ENCODE measurements at regions not wholly inside any gene's neighbourhood (a gene's known extent, or its start where the extent isn't known, plus 50 kb on each side); places are given as distances from the start of the nearest gene placed in this dataset.
"Not testable (repeated sequence)": the region's sequence is repeated elsewhere in the genome, so short reads cannot be mapped to it uniquely, and the experiment has no call there.

- H3K4me3 Mint-ChIP-seq: no peak overlapping the region
- no peaks in the 10 kb centered on the region for H3K27me3 Mint-ChIP-seq
- CTCF ChIA-PET: no interaction called here
- H3K4me1 Mint-ChIP-seq: peaks cover 2% of the 10 kb centered on the region
- H3K9me3 Mint-ChIP-seq (ENCODE audit: low read depth): no peaks in the 10 kb centered on the region
- no peaks in the 10 kb centered on the region for H3K36me3 Mint-ChIP-seq
- DNase-seq: no peak
- ATAC-seq: no peak
- no peak overlapping the region for H3K27ac Mint-ChIP-seq
Observed at GRCh38 chr5:83404182-83404716, 67.3 kb upstream of the VCAN start.

- CTCF ChIA-PET: no interaction called here
Observed at GRCh38 chr5:83405662-83406061, 65.9 kb upstream of the VCAN start.

DNA sequence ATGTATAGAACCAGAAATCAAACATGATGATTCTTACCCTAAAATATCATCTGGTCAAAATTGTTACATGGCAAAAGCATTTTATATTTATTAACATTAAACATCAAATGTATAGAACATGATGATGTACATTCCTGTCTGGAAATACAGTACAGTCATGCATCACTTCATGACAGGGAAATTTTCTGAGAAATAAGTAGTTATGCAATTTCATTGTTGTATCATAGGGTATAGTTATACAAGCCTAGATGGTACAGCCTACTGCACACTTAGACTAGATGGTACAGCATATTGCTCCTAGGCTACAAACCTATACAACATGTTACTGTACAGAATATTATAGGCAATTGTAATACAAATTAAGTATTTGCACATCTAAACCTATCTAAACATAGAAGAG is 64.6 kb upstream of the VCAN start:
- Mint-ChIP-seq H3K4me1 (no peaks in the 10 kb centered on the region), H3K9me3 (ENCODE audit: low read depth) (no peaks in the 10 kb centered on the region), H3K27ac (no peak overlapping the region), H3K4me3 (no peak overlapping the region), H3K36me3 (no peaks in the 10 kb centered on the region), H3K27me3 (no peaks in the 10 kb centered on the region)
- CTCF ChIA-PET: no interaction called here
- DNase-seq: no peak
- ATAC-seq: no peak

More at GRCh38 chr5:83405662-83406061, 65.9 kb upstream of the VCAN start:
- H3K9me3 Mint-ChIP-seq (ENCODE audit: low read depth): no peaks in the 10 kb centered on the region
- H3K4me1 Mint-ChIP-seq: peaks cover 2% of the 10 kb centered on the region
- H3K36me3 Mint-ChIP-seq: no peaks in the 10 kb centered on the region
- H3K27me3 Mint-ChIP-seq: no peaks in the 10 kb centered on the region
- no peak overlapping the region for H3K27ac Mint-ChIP-seq
- no peak overlapping the region for H3K4me3 Mint-ChIP-seq
- no peak for ATAC-seq
- DNase-seq: no peak

DNA sequence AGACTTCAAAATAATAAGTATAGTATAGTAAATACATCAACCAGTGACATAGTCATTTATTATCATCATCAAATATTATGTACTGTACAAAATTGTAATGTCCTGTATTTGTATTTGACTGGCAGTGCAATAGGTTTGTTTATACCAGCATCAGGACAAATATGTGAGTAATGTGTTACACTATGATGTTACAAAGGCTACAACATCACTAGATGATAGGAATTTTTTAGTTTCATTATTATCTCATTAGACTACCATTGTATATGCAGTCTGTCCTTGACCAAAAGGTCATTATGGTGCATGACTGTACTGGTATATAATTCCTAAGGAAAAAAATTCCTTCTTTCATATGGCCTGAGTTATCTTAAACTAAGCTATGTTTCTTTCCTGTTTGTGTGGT is 63.6 kb upstream of the VCAN start:
- Mint-ChIP-seq H3K4me3 (no peak overlapping the region), H3K36me3 (no peaks in the 10 kb centered on the region), H3K27me3 (no peaks in the 10 kb centered on the region), H3K9me3 (ENCODE audit: low read depth) (no peaks in the 10 kb centered on the region), H3K27ac (no peak overlapping the region), H3K4me1 (no peaks in the 10 kb centered on the region)
- CTCF ChIA-PET: no interaction called here
- DNase-seq: no peak
- ATAC-seq: no peak

GRCh38 chr5:83408719-83409118 is 62.8 kb upstream of the VCAN start:
- CTCF ChIA-PET: no interaction called here
- H3K27ac Mint-ChIP-seq: no peak overlapping the region
- H3K4me3 Mint-ChIP-seq: no peak overlapping the region
- H3K9me3 Mint-ChIP-seq (ENCODE audit: low read depth): no peaks in the 10 kb centered on the region
- ATAC-seq: no peak
- no peaks in the 10 kb centered on the region for H3K36me3 Mint-ChIP-seq
- H3K4me1 Mint-ChIP-seq: no peaks in the 10 kb centered on the region
- DNase-seq: no peak
- no peaks in the 10 kb centered on the region for H3K27me3 Mint-ChIP-seq

DNA sequence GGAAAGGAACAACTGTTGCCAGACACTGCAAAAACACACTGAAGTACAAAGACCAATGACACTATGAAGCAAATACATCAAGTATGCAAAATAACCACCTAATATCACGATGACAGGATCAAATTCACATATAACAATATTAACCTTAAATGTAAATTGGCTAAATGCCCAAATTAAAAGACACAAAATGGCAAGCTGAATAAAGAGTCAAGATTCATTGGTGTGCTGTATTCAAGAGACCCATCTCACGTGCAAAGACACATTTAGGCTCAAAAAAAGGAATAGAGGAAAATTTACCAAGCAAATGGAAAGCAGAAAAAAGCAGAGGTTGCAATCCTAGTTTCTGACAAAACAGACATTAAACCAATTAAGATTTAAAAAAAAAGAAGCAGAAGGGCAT is 61.8 kb upstream of the VCAN start:
- CTCF ChIA-PET; H3K27ac Mint-ChIP-seq; H3K27me3 Mint-ChIP-seq; ATAC-seq; H3K36me3 Mint-ChIP-seq; H3K4me1 Mint-ChIP-seq; H3K4me3 Mint-ChIP-seq; DNase-seq; H3K9me3 Mint-ChIP-seq (ENCODE audit: low read depth): not testable (repeated sequence)

DNA sequence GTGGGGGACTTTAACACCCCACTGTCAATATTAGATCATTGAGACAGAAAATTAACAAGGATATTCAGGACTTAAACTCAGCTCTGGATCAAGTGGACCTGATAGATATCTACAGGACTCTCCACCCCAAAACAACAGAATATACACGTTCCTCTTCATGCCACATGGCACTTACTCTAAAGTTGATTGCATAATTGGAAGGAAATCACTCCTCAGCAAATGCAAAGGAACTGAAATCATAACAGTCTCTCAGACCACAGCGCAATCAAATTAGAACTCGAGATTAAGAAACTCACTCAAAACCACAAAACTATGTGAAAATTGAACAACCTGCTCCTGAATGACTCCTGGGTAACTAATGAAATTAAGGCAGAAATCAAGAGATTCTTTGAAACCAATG is 61.2 kb upstream of the VCAN start:
- not testable (repeated sequence) for H3K36me3 Mint-ChIP-seq, H3K4me3 Mint-ChIP-seq

DNA sequence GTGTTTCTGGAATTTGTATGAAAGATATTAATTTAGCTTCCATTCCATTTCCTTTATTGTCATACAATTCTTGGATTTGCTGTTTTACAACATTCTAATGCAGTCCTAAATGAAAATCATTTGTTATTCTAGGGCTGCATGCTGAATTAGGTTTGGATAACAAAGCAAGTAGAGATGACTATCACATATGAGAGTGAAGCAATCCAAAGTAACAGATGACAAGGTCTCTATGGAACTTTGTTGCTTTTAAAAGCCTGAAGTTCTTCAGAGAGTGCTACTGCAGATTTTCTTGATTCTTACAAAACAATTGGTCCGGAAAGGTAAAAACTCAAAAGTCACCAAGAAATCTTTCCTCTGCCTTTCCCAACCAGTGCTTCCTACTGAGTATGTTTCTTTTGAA is 56.9 kb upstream of the VCAN start:
- Mint-ChIP-seq H3K4me1 (no peaks in the 10 kb centered on the region), H3K36me3 (no peaks in the 10 kb centered on the region), H3K27ac (no peak overlapping the region), H3K9me3 (ENCODE audit: low read depth) (no peaks in the 10 kb centered on the region), H3K4me3 (no peak overlapping the region), H3K27me3 (peaks cover 4% of the 10 kb centered on the region)
- ATAC-seq (no peak), DNase-seq (no peak)
- CTCF ChIA-PET: no interaction called here

More for the DNA sequence above, 61.2 kb upstream of the VCAN start:
- H3K9me3 Mint-ChIP-seq (ENCODE audit: low read depth); H3K27ac Mint-ChIP-seq; CTCF ChIA-PET; H3K27me3 Mint-ChIP-seq; DNase-seq; H3K4me1 Mint-ChIP-seq; ATAC-seq: not testable (repeated sequence)

DNA sequence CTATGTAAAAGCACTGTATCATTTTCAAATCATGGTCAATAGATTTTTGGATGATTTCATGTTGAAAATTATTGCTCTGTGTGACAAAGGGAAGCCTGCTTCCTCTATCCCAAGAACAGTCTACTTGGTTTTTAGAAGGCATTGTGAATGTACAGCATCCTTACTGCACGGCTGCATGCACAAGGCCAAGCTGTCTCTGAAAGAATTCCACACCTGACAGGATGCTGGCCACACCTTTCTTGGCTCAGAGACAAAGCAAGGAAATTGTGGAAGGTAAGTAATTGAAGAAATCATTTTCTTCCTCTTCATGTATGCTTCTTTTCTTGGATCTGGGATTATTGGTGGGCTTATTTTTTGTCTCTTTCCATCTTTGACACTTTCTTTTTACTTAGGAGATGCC is 53.7 kb upstream of the VCAN start:
- DNase-seq: no peak
- Mint-ChIP-seq H3K27me3 (peaks cover 4% of the 10 kb centered on the region), H3K27ac (no peak overlapping the region), H3K4me1 (no peaks in the 10 kb centered on the region), H3K9me3 (ENCODE audit: low read depth) (no peaks in the 10 kb centered on the region), H3K4me3 (no peak overlapping the region), H3K36me3 (no peaks in the 10 kb centered on the region)
- ATAC-seq: no peak
- CTCF ChIA-PET: no interaction called here

DNA sequence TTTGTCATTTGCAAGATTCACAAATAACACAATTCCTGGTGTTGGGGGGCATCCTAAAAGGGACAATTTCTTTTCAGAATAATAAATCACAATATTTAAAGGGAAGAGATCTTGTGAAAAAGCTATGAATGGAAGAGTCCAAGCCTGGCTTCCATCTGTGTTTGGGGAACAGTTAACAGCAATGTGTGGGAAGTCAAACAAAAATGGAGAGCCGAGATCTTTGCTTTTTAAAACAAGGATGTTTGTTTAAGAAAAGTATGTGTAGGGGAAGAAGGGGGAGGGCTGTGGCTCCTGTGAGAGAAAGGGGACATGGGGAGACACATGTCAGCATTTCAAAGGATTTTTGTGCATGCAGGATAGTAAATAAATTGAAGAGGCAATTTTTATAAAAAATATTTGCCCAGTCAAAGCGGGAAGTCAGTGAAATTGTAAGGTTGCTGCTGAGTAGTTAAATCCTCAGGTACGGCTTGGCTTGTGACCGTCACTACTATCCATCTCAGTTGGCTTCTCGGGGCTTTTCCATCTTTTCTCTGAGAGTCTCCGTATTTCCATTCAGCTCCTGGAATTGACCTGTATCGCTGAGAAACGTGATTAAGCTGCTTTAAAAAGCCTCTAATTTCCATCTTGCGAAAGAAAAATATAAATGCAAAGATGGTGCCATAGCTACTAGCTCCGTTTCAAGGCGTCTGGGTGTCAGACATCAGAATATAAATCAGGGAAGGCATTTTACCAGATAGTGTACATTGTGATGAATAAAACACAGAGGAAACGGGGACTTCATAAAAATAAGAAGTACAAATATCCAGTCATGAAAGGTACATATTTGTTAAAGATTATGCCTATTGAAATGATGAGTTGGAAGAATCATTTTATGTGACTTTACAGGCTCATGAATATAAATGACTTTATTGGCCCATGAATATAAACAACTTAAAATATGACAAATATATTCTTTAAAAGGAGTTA is 52.9 kb upstream of the VCAN start:
- CTCF ChIA-PET: interaction anchor here (2.6 kb wide), 1 partner anchor 11 kb away, joined by 8 read pairs; no protein-coding TSS in a partner anchor
- H3K27me3 Mint-ChIP-seq: peaks cover 4% of the 10 kb centered on the region
- H3K27ac Mint-ChIP-seq: no peak overlapping the region
- no peak for ATAC-seq
- H3K36me3 Mint-ChIP-seq: no peaks in the 10 kb centered on the region
- no peaks in the 10 kb centered on the region for H3K4me1 Mint-ChIP-seq
- no peaks in the 10 kb centered on the region for H3K9me3 Mint-ChIP-seq (ENCODE audit: low read depth)
- DNase-seq: no peak
- H3K4me3 Mint-ChIP-seq: no peak overlapping the region

All from activated CD8-positive, alpha-beta memory T cell treated with anti-CD3 and anti-CD28 coated beads, Interleukin-2, amount 10 ng/mL, durations not matched to agents 7 days and 5 days (primary cell).